Eye (tissue), 1 donor: ENCODE measurements at regions not wholly inside any gene's neighbourhood (a gene's known extent, or its start where the extent isn't known, plus 50 kb on each side); places are given as distances from the start of the nearest gene placed in this dataset.

ENCODE experiments used
- DNase-seq: peaks from one replicate; pipeline ENCODE4 v3.0.0-alpha.2; 2015

DNA sequence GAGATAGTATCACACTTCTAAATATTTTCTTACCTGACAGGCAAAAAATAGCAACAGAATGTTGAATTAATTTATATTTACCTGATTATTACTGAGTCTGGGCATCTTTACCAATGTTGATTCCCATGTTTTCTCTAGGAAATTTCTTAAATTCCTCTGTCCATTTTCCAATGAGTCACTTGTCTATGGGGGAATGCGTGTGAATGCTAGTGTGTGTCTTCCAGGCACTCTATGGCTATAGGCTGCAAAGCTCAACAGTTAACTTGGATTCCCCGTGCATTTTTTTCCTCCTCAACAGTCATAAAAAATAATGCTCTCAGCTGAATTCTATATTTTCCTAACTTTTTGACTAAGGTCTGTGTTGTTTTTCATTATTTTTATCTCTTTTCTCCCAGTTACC, 1385.8 kb upstream of the FLRT2 start:
- DNase-seq, result no peak

DNA sequence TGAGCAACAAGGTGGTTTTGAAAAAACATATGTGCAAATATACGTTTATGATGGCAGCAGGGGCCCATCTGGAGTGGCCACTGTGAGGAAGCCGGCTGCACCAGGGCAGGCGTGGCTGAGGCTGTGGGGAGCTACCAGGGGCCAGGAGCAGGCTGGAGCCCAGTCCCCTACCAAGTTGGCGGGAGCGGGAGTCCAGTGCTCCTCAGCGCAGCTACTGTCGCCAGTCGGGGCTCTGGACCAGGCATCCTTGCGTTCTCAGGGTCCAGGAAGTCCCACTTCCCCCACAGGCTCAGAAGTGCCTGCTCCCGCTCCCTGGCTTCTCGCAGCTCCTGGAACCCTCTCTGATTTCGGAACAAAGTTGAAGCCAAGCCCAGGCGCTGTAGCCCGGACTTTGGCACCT, 1377.5 kb upstream of the FLRT2 start:
- DNase-seq, result no peak

DNA sequence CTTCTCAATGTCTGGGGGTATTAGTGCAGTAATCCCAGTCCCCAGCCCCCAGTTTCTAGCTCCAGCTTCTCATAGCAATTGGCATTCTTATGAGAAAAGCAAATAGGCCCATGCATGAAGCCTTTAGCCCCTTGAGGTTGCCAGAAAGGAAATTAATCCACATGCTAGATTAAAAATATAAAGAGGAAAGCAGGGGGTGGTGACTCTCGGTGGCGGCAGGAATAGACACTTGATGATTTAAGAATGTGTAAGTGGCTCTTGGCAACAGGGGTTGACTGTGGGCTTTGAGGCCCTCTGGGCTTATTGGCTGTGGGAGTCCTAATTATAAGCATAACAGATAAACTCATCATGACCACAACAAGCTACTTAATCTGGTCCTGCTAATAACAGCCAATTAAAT, 1367.3 kb upstream of the FLRT2 start:
- no peak for DNase-seq

DNA sequence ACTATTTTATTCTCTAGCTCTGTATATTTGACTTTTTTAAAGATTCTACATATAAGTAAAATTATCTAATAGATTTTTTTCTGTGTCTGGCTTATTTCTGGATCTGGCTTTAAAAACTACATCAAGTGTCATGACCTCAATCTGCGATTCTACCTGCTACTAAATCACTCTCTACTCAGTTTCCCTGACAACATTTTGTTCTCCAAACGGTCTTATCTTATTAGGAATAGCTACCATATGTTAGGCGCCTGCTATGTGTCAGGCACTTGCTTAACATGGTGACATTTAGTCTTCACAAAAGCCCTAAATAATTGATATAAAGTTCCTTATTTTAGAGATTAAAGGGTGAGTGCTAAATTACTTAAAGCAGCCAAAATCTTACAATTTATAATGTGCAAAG, 1362.9 kb upstream of the FLRT2 start:
- no peak for DNase-seq

DNA sequence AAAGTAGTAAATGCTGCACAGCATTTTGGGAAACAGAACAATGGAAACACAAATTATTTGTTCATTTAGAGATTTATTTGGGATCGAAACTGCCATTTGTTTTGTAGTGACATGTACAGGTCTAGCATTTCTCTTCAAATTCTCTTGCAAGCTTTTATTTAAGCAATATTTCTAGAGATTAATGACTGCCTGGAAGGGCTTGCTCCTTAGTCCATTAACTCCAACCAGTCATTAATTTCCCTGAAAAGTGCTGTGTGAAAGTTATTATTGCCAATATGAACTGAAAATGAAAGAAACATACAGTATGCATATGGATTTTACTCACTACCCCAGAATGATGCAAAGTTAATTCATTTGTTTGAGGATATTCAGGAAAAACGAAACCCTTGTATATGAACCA, 1349.6 kb upstream of the FLRT2 start:
- no peak for DNase-seq

DNA sequence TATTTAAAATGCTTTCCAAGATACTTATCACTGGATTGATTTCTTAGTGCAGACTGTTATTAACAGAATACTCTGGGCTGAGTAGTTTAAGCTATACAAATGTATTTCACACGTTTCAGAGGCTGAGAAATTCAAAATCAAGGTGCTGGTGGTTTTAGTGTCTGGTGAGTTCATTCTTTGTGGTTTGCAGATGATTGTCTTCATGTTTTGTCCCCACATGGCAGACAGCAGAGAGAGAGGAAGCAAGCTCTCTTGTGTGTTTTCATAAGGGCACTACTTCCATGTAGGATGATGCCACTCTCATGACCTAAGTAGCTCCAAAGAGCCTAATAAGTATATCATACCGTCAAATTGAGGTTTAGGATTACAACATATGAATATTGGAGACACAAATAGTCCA, 1348.9 kb upstream of the FLRT2 start:
- DNase-seq, result no peak

DNA sequence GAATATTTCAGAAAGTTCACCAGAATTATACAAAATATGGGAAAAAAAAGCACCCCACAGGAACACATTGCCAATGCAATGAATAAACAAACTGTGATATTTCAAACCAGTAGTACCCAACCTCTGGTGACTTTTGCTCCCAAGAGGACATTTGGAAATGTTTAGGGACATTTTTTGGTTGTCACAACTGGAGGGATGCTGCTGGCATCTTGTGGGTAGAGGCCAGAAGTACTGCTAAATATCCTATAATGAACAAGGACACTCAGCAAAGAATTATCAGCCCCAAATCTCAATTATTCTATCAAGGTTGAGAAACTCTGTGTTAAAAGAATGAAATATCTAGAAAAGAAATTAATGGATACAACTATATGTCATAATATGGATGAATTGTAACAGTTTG, 1334.4 kb upstream of the FLRT2 start:
- DNase-seq, result no peak

DNA sequence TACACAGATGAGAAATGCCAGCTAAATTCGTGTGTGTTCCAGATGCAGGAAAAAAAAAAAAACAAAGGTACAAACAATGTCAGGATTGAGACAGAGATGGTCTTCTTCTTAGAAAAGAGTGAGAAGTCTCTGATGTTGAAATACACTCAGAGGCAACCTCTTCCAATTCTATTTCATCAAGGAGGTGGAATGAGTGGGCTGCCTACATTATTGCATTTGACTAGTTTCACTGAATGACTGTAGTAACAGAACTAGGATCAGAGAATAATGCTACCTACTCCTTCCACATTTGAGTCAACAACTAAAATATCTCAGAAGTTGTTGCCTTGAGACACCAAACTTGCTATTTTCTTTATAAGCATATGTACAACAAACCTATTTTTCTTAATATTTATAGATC, 1332.2 kb upstream of the FLRT2 start:
- DNase-seq, result no peak

DNA sequence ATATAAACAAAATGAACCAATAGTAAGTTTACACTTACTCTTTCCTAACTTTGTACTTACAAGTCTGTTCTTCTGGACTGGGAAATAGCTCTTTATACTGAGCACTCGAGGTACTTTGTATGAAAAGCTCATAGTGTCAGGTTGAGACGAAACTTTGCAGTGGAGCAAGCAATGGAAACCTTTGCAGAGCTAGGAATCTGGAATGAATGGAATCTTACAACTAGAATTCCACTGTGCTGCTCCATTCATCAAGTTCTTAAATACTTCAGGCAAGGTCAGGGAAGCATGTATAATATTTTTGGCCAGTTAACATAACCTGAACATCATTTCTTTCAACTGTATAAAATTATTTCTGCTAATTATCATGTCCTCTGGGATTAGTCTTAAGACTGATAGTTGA, 1327.5 kb upstream of the FLRT2 start:
- peak; percentile 20 for DNase-seq

DNA sequence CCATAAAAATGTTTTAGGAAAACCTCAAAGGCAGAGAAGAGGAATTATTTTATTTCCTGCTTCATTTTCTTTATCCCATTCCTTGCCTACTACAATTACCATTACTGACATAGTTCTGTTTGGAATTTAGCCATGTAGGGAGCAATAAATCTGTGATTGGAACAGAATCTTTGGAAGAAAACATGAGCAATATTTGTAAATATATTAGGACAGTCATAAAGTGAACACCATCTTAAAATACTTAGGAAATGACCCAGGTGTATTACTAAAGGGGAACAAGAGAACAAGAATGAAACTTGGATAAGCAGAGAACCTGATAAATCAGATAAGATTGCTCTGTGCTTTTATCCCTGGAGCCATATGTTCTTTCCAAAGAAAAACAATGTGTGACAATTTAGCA, 1326.0 kb upstream of the FLRT2 start:
- DNase-seq, result no peak

DNA sequence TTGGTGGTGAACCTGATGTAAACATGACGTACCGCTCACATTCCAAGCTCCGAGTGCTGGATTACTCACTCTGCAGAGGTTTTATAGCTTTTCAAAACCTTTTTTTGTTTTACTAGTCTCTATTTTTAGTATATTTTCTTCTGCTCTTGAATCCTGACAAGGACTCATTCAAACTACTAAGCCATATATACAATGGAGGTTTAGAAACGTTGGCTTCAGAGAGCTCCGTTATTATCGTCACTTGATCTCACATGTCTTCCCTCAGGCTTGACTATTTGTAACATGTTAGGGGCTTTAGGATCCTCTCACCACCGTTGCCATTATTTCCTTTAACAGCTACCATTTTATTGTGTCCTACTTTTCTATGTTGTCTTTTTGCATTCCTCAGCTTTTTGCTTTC, 1321.5 kb upstream of the FLRT2 start:
- no peak for DNase-seq

DNA sequence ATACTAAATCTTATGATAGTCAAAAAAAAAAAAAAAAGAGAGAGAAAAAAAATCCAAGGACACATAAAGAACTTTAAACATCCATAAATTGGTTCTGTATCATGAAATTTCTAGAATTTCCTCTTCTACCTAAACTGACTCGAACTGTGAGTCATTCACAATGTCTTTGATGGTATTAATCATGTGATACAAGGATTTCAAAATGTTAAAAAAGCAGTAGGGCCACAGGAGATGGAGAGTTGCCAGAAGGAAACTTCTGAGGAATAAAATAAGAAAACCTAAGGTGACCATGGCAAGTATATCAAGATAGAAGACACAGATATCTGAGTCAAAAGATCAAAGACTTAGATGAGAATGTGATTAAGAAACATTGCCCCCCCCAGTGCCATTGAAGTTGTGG, 1320.9 kb upstream of the FLRT2 start:
- DNase-seq, result no peak

DNA sequence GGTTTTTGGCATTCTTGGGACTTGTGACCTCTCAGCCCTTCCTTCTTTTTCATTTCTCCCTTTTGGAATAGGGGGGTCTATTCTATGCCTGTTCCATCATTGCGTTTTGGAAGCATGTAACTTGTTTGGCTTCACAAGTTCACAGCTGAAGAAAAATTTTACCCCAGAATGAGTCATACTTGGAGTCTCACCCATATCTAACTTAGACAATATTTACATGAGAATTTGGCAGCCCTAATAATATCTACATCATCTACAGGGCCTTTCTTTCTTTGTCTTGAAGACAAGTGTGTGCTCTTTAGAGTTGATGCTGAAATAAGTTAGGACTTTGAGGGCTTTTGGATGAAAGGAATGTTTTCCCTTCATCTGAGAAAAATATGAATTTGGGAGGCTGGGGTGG, 1312.9 kb upstream of the FLRT2 start:
- DNase-seq, result no peak

DNA sequence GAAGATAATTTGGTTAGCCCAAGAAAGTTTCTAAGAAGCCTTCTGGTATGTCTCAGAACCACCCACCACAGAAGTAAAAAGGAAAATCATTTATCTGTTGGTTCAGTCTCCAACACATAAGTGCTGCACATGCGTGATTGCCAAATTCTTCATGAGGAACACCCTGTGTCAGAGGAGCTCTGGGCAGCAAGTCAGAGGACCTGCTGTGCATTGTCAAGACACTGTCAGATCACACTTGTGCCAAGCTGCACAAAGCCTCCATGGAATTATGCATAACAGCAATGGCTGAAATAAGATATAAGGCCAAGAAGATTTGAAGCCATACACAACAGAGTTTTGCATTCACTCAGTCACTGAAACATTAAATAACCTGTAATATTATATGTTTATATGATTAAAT, 1304.7 kb upstream of the FLRT2 start:
- DNase-seq, result peak; percentile 3

DNA sequence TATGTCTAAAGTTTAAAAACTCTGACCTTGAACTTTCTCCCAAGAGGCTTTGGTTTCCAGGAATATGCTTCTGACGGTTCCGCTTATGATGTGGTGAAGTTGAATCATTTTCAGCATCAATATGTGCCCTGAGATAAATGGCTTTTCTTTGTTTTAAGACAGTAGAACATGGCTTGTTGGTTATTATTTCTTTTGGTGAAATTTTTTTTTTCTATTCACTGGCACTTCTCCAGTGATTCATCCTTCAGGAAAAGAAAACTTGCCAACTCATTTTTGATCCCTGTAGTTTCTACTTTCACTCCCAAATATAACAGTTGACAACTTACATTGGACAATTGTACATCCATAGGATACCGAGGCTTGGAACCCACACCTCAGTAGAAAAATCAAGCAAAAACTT, 1301.2 kb upstream of the FLRT2 start:
- no peak for DNase-seq

DNA sequence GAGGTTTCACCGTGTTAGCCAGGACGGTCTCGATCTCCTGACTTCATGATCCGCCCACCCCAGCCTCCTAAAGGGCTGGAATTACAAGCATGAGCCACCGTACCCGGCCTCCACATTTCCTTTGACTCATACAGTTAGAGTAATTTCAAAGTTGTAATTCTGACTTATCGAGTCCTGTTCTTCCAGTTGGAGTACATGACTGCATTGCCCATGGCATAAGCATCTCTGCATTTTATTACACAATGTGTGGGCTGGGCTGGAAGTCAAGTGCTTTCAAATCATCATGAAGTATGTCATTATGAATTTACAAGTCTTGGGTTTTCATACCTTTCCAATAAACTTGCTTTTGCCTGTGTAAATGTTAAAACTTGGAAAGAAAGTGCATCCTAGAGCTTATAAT, 1295.7 kb upstream of the FLRT2 start:
- no peak for DNase-seq

DNA sequence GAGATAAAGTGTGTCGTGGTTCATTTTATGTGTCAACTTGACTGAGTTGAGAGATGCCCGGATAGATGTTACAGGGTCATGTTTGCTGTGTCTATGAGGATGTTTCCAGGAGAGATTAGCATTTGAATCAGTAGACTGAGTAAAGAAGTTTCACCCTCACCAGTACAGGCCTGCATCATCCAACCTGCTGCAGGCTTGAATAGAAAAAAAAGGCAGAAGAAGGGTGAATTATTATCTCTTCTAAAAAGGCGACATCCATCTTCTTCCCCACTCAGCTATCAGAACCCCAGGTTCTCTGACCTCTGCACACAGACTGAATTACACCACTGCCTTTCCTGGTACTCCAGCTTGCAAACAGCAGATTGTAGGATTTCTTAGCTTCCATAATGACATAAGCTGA, 1293.7 kb upstream of the FLRT2 start:
- DNase-seq, result no peak

DNA sequence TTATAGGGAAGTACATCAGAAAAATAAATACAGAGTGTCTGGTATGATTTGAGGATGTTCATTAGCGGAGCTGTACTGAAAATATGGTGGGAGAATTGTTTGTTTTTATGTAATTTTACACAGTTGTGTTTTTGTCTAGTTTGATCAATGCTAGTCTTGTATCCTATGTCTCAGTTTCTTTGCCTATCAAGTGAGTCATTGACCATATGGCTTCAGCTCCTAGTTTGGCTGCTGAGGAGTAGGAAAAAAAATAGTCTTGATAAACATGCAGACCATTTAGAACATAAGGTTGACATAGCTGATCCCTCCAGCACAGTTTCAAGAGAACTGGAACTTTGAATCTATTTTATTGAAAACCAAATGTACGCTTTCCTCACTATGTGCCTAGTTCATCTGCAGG, 1292.1 kb upstream of the FLRT2 start:
- no peak for DNase-seq

DNA sequence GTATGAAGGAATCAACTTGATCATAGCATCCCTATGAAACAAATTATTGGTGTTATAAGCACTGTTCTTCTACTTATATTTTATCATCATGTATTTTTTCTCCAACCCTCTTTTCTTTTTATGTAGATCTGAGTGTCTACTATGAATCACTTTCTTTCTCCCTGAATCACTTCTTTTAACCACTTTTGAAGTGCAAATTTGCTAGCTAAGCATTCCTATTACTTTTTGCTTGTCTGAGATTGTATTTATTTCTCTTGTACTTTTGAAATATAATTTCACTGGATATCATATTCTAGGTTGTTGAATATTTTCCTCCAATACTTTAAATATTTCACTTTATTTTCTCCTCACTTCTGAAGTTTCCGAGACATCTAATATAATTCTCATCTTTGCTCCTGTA, 1282.3 kb upstream of the FLRT2 start:
- no peak for DNase-seq

DNA sequence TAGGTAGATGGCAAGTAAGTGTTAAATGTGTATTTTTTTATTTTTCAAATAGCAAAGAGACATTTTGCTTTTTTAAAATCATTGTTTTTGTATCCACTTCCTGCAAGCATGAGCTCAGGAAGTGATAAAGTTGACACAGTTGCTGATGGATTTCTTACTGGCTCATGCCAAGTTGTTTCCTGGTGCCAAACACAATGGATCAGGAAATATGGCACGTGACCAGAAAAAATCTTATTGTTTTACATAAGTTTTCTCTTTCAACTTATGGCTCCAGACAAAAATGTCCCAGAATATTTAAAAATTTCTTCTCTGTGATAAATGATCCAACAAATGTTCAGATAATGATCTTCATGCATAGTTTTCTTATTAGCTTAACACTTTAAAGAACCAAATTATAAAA, 1279.1 kb upstream of the FLRT2 start:
- peak; percentile 39 for DNase-seq

DNA sequence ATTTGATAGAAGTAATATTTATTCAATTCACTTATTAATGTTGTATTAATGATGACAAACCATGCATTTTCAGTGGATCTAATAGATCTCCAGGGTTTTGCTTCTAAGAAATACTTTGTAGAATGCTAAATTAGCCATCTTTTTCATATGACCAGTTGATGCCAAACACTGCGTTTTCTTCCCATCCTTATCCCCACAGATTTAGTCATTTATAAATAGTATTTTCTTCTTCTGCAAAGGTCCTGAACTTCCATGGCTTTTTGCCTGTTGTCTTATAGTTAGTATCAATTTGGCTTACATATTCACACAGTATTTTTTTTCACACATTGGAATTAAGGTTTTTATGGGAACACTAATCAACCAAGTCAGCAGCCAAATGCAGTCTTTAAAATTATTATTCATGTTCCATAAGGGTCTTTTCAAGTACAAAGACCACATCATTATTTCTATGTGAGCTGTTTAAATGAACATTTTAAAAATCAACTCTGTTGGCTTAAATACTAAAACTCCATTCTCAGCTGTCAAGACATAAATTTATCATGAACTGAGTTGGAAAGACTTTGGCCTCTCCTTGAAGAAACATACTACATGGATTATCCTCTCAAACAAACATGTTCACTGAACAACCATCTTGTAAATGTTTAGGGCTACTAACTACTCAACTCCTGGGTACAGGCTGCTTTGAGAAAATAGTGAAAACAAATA, 1278.4 kb upstream of the FLRT2 start:
- DNase-seq, result no peak

DNA sequence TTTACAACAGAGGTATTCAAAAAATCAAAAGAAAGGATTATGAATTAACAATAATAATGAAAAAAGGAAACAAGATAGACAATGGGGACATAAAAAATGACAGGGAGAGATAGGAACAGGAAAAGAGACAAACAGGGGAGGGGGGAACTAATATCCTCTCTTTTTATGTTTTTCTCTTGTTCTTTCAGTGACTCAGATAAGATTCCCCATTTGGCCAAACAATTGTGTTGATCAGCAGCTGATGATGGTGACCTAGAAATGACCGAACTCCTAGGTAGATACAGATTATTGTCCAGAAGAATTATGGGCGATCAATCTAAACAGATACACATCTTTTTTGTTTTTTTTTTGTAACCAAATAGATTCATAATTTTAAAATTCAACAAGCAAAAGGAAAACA, 1277.2 kb upstream of the FLRT2 start:
- DNase-seq, result no peak

DNA sequence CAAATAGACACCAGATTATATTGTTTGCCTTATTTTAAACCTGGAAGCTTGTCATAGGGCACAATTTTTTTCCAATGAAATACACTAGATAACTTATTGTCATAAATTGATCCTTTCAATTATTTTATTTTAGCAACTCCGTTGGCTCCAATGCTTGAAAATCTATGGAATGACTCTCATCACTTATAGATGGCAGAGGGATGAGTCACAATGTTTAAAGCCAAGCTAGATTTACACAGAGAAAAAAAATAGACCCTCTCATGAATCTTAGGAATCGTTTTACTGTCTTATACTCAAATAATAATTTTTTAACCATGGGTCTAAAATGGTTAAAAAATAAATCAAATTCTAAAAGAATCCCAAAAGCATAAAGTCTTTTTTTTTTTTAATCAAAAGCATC, 1276.6 kb upstream of the FLRT2 start:
- DNase-seq, result no peak

DNA sequence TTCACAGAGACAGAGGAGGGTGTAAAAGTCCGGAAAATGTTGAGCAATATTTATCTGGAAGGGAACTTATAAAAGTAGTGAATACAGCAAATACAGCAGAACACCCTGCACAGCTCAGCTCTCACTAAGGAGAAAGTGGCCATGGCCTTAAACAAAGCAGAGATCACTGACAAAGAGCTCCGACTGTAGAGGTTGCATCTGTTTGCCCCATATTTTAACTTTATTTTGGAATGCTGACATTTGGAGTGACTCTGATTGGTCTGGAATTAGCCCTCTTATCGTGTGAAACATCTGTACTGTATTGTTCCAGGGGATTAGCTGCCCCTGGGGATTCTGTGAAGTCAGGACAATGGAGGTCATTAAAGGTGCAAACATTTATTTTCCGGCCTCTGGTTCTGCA, 1275.7 kb upstream of the FLRT2 start:
- peak; percentile 72 for DNase-seq

DNA sequence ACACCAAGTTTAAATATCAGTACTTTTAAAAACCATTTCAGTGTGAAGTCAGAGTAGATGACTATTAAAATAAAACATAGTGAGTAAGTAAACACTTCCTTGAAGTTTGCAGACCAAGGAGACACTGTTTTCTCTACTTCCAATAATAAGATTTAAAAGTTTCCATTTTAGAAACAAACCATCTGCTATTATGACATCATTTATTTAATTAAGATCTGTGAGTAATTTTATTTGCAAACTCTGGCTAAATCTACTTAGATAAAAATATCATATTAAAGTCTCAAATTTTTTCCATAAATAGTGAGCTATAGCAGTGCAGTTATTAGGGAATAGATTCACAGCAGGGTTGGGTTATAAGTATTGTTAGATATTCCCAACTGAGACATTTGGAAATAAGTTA, 1267.0 kb upstream of the FLRT2 start:
- no peak for DNase-seq

DNA sequence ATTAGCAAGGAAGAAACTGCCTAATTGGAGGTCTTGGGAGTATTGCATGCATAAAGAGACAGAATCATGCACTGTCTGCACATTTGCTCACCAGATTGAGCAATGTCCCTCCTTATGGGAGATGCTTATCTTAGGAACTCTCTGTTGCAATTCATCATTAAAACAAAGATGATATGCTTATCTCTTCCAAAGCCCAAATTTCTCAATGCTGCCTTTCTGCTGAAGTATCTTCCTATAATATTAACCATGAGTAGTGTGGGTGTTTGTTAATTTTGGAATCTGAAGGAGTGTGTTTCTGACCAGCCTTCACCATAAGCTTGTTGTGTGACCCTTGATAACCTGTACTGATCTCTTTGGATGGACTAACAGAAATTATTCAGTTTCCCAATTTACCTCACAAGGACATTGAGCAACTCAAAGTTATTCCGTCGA, 1257.6 kb upstream of the FLRT2 start:
- DNase-seq, result no peak
